Retinal pigment epithelial cell (primary cell): ENCODE measurements at regions not wholly inside any gene's neighbourhood (a gene's known extent, or its start where the extent isn't known, plus 50 kb on each side); places are given as distances from the start of the nearest gene placed in this dataset.

Experiments
- DNase-seq: peaks from one replicate; pipeline ENCODE4 v3.0.0-alpha.2; 2010; ENCODE audit warnings: low read depth
- H3K4me3 ChIP-seq: 2 replicates; pipeline ENCODE4 v1.5.1; 2011; ENCODE audit warnings: mild to moderate bottlenecking, low read length, control low read depth, moderate library complexity
- TF ChIP-seq, protein P1 (sequence below): conservative IDR thresholded peaks from 2 replicates; pipeline ENCODE4 v1.5.1; 2011; ENCODE audit warnings: low read depth, low read length, control low read depth, inconsistent platforms

DNA sequence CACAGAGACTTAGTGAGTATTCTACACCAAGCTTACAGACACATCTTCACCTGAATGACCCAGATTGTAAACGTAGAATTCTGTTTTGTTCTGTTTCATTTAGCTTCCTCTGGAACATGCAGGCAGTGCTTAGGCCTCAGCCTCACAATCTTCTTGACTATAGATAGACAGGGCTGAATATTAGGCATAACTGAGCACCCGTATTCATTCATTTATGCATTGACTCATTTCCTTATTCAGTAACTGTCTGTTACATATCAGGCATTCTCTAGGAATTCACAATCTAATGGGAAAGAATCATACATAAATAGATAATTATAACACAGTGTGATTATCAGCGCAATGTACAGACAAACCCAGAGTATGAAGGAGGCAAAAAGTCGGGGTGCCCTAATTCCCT is 124.9 kb upstream of the ETAA1 start:
- DNase-seq: no peak
- TF ChIP-seq, protein P1, sequence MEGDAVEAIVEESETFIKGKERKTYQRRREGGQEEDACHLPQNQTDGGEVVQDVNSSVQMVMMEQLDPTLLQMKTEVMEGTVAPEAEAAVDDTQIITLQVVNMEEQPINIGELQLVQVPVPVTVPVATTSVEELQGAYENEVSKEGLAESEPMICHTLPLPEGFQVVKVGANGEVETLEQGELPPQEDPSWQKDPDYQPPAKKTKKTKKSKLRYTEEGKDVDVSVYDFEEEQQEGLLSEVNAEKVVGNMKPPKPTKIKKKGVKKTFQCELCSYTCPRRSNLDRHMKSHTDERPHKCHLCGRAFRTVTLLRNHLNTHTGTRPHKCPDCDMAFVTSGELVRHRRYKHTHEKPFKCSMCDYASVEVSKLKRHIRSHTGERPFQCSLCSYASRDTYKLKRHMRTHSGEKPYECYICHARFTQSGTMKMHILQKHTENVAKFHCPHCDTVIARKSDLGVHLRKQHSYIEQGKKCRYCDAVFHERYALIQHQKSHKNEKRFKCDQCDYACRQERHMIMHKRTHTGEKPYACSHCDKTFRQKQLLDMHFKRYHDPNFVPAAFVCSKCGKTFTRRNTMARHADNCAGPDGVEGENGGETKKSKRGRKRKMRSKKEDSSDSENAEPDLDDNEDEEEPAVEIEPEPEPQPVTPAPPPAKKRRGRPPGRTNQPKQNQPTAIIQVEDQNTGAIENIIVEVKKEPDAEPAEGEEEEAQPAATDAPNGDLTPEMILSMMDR: no peak
- no peak overlapping the region for H3K4me3 ChIP-seq

DNA sequence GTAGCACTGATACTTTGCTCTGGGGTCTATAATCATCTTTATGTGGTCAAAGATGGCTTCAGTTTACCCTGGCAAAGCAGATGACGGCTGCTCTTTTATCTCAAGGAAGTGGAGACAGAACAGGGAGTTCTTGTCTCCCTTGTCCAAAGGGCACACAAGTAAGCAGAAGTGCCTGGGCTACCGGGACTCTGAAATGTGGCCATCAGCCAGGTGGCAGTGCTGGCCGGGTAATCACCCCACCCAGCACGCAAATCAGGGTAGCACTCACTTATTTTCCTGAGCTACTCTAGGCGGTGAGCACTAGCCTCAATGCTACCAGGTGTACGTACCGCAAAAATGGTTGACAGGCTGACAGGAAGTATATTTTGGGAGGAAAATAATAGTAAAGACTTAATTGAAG is 119.7 kb upstream of the ETAA1 start:
- TF ChIP-seq, protein P1: no peak

DNA sequence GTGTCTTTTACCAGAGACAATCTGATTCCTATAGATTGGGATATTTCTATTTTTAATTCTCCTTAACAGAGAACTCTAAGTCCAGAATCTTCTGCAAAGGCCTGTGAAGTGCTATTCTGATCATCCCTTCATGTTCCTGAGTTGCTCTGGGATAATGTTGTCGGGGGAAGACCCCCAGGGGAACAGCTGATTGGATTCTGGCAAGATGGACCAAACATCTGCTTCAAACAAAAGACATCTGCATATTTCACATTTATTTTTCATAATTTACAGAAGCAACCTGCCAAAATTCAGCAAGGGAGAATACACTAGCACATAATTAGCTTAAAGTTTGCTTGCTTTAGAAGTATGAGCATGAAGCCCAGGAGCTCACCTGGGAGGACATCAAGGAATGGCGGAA is 116.0 kb upstream of the ETAA1 start:
- H3K4me3 ChIP-seq: no peak overlapping the region
- TF ChIP-seq, protein P1: no peak
- DNase-seq: no peak

More for the DNA sequence above, 119.7 kb upstream of the ETAA1 start:
- H3K4me3 ChIP-seq: no peak overlapping the region
- DNase-seq: no peak

DNA sequence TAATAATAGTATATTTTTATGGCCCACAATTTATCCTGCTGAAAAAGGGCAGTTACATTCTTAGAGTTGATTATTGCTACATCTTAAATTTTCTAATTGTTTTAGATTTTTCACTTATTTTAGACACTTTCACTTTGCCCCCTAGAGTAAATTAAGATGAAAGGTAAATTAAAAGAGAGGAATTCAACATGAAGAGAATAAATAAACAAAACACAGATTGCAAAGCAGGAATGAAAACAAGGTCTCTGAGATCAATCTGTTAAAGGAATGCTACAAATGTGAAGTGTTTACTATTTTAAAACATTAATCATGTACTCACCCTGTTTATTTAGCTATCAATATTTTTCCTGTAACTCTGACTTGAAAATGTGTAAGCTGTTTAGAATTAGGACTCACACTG is 113.5 kb upstream of the ETAA1 start:
- no peak overlapping the region for H3K4me3 ChIP-seq
- no peak for DNase-seq
- TF ChIP-seq, protein P1: no peak

DNA sequence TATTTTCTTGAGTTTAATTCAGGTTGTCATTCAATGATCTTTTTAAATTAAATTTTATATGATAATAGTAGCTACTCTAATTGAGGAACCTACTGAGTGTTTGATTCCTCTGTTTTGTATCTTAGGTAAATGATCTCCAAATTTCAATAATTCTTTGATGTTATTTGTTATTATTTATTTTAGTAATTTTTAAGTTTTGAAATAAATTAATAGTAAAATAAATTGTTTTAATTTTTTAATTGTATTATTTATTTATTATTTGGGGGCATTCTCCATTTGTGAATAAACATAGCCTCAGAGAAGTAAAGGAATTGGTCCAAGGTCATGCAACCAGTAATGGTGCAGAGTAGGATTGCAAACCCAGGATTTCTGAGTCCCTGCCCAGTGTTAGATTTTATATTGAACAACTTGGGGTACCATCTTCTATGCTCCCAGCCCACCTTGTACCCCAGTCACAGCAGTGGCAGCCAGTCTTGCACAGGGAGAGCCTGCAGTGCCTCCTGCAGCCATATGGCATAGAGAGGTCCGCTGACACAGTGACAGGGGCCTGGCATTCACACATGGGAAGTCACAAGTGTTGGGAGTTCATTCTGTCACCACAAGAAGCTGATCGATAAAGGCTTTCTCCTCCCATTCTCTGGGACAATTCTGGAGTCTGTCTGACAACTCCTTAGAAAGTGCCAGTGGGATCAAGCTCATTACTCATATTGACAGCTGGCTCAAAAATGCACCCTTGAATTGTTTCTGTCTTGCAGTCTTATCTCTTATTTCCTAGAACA is 110.0 kb upstream of the ETAA1 start:
- TF ChIP-seq, protein P1: no peak
- DNase-seq: no peak
- no peak overlapping the region for H3K4me3 ChIP-seq

DNA sequence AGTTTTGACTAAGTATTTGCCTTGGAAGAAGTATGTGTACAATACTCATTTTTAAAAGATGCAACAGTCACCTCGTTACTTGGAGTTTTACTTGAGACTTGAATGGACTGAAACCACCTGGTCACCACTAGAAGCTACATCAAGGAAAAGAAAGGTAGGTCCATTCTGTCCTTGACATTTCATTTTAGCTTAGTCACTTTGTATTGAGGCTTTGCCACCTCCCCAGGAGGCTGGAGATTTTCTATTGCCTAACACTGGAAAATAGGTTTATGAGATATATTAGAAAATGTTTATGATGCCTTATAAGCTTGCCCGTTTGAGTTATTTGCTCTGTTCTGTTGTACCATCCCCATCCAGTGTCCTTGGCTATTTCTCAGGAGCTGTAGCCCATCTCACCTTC is 107.9 kb upstream of the ETAA1 start:
- H3K4me3 ChIP-seq: no peak overlapping the region
- TF ChIP-seq, protein P1: no peak
- no peak for DNase-seq

DNA sequence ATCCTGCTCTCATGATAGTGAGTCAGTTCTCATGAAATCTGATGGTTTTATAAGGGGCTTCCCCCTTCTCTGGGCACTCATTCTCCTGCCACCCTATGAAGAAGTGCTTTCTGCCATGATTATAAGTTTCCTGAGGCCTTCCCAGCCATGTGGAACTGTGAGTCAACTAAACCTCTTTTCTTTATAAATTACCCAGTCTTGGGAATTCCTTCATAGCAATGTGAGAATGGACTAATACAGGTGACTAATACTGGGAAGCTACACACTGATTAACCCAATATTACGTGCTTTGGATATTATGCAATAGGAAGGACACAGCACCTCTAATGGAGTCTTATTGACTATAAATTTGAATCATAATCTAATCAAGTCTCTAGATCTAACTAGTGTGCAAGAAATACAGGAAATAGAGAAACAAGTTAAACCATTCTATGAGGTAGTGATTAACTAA is 107.2 kb upstream of the ETAA1 start:
- peak; percentile 62 for DNase-seq
- no peak overlapping the region for H3K4me3 ChIP-seq
- TF ChIP-seq, protein P1: no peak
